ENCODE measurements at regions not wholly inside any gene's neighbourhood (a gene's known extent, or its start where the extent isn't known, plus 50 kb on each side); places are given as distances from the start of the nearest gene placed in this dataset.

- DNase-seq, result no peak
- Mint-ChIP-seq H3K36me3 (ENCODE audit: low read depth) (no peaks in the 10 kb centered on the region), H3K4me1 (ENCODE audit: low read depth) (no peaks in the 10 kb centered on the region), H3K27ac (no peak overlapping the region), H3K9me3 (no peaks in the 10 kb centered on the region), H3K4me3 (no peak overlapping the region), H3K27me3 (no peaks in the 10 kb centered on the region)
Measured at GRCh38 chr20:60974022-60974421, 278.0 kb upstream of the CDH4 start.

DNA sequence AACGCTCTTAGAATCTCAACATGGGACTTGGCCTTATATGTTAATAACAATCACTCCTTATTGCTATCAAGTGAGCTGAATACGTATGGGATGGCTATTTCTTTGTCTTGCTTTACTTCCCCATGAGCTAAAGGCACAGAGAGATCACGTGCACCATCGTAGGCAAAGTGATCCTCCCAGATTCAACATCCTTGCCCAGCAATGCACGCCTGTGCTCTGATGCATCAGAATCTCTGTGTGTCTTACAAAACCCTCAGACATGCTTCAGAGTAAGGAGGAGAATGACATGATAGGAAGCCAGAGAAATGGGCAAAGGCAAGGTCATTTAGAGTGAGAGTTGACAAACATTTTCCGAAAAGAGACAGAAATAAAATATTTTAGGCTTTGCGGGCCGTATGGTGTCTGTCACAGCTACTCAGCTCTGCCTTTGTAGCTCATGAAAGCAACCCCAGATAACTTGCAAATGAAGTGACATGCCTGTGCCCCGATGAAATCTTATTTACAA lies 277.6 kb upstream of the CDH4 start:
- Mint-ChIP-seq H3K36me3 (ENCODE audit: low read depth) (no peaks in the 10 kb centered on the region), H3K9me3 (peaks cover 3% of the 10 kb centered on the region), H3K4me3 (no peak overlapping the region), H3K27me3 (no peaks in the 10 kb centered on the region), H3K27ac (no peak overlapping the region), H3K4me1 (ENCODE audit: low read depth) (no peaks in the 10 kb centered on the region)
- DNase-seq, result no peak

GRCh38 chr20:60976139-60976538 lies 275.9 kb upstream of the CDH4 start:
- no peak overlapping the region for H3K4me3 Mint-ChIP-seq
- H3K4me1 Mint-ChIP-seq (ENCODE audit: low read depth), result no peaks in the 10 kb centered on the region
- H3K27ac Mint-ChIP-seq, result no peak overlapping the region
- H3K36me3 Mint-ChIP-seq (ENCODE audit: low read depth), result no peaks in the 10 kb centered on the region
- DNase-seq, result no peak
- peaks cover 13% of the 10 kb centered on the region for H3K9me3 Mint-ChIP-seq
- no peaks in the 10 kb centered on the region for H3K27me3 Mint-ChIP-seq

GRCh38 chr20:60976913-60977312 lies 275.1 kb upstream of the CDH4 start:
- no peak overlapping the region for H3K27ac Mint-ChIP-seq
- no peak for DNase-seq
- no peaks in the 10 kb centered on the region for H3K36me3 Mint-ChIP-seq (ENCODE audit: low read depth)
- H3K4me1 Mint-ChIP-seq (ENCODE audit: low read depth), result no peaks in the 10 kb centered on the region
- H3K4me3 Mint-ChIP-seq, result no peak overlapping the region
- H3K27me3 Mint-ChIP-seq, result no peaks in the 10 kb centered on the region
- H3K9me3 Mint-ChIP-seq, result peaks cover 13% of the 10 kb centered on the region

DNA sequence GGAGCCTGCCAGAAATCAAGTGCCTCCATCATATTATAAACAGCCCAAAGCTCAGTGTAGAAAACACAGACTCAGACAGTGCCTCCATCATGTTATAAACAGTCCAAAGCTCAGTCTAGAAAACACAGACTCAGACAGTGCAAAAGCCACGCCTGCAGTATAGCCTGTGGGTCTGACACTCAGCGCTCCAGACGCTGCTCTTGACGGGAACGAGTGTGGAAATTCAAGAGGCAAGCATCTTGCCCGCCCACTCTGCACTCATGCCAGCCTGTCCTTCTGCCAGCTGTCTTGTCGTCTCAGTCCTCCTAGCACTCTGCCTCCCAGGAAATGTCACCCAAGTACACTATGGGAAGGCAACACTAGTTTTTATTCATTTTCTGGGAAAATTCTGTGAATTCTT lies 274.2 kb upstream of the CDH4 start:
- DNase-seq, result no peak
- H3K36me3 Mint-ChIP-seq (ENCODE audit: low read depth), result no peaks in the 10 kb centered on the region
- no peak overlapping the region for H3K4me3 Mint-ChIP-seq
- H3K9me3 Mint-ChIP-seq, result peaks cover 13% of the 10 kb centered on the region
- no peak overlapping the region for H3K27ac Mint-ChIP-seq
- no peaks in the 10 kb centered on the region for H3K4me1 Mint-ChIP-seq (ENCODE audit: low read depth)
- no peaks in the 10 kb centered on the region for H3K27me3 Mint-ChIP-seq

DNA sequence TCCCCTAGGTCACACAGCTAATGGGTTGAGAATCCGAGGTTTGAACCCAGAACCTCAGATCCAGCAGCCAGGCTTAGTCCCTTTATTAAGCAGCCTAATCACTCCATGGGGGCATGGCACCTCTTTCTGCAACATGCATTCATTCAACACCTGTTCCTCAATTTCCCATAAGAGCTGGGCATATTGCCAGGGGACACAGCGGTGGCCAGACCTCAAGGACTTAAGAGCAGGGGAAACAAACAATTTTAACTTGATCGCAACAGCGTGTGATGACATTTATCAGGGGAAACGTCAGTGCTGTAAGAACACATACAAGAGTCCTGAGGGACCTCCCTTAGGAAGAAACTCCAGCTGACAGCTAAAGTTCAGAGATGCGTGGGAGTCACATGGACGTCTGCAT lies 267.4 kb upstream of the CDH4 start:
- Mint-ChIP-seq H3K9me3 (peaks cover 9% of the 10 kb centered on the region), H3K4me1 (ENCODE audit: low read depth) (no peaks in the 10 kb centered on the region), H3K4me3 (no peak overlapping the region), H3K27ac (no peak overlapping the region), H3K36me3 (ENCODE audit: low read depth) (no peaks in the 10 kb centered on the region), H3K27me3 (no peaks in the 10 kb centered on the region)
- DNase-seq, result no peak

DNA sequence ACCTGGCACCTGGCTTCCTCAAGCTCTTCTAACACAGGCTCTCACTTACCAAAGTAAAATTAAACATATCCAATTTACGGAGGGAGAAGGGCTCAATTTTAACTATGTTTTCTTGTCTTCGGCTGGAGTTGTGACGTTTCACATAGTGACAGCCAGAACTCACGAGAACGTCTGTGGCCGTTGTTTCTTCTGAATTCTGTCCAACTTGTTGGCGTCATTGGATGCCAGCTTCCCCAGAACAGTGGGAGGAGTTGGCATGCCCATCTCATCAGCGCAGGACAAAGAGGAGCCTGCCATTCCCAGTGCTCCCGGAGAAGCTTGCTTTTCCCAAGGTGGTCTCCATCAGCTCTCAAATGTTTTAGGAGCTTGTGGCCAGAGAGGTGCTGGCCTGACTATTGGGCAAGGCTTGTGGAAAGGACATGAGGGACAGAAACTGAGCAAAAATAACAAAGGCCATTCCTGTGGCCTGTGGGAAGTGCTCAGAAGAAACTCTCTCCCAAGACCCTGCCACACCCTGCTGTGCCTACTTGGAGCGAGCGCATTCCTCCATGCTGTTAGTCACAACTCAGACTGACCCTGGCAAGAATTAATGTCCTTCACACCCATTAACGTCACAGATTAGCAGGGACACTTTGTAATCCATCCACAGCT lies 265.4 kb upstream of the CDH4 start:
- no peak for DNase-seq
- Mint-ChIP-seq H3K27me3 (peaks cover 2% of the 10 kb centered on the region), H3K36me3 (ENCODE audit: low read depth) (no peaks in the 10 kb centered on the region), H3K9me3 (no peaks in the 10 kb centered on the region), H3K4me1 (ENCODE audit: low read depth) (no peaks in the 10 kb centered on the region), H3K4me3 (no peak overlapping the region), H3K27ac (no peak overlapping the region)

DNA sequence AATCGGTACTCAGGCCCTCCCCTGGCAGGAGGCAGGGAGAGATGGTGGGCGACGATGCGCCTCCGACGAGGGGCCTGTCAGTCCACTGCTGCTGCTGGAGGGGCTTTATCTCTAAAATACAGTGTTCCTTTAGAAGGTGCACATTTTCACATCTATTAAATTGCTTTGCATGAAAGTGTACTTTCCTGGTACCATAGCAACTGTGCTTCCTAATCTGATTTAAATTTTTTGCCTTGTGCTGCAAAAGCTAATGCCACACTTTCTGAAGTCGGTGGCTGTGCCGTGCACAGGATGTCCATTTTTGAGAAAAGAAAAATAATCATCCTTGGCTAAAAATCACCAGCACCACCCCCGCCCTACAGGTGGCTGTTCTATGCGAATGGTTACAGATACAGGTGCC lies 262.0 kb upstream of the CDH4 start:
- DNase-seq, result no peak
- Mint-ChIP-seq H3K27ac (no peak overlapping the region), H3K9me3 (no peaks in the 10 kb centered on the region), H3K4me1 (ENCODE audit: low read depth) (no peaks in the 10 kb centered on the region), H3K27me3 (peaks cover 2% of the 10 kb centered on the region), H3K36me3 (ENCODE audit: low read depth) (no peaks in the 10 kb centered on the region), H3K4me3 (no peak overlapping the region)

- peaks cover 2% of the 10 kb centered on the region for H3K27me3 Mint-ChIP-seq
- no peaks in the 10 kb centered on the region for H3K9me3 Mint-ChIP-seq
- H3K36me3 Mint-ChIP-seq (ENCODE audit: low read depth), result no peaks in the 10 kb centered on the region
- no peak overlapping the region for H3K4me3 Mint-ChIP-seq
- no peak for DNase-seq
- no peaks in the 10 kb centered on the region for H3K4me1 Mint-ChIP-seq (ENCODE audit: low read depth)
- H3K27ac Mint-ChIP-seq, result no peak overlapping the region
Measured at GRCh38 chr20:60990643-60991042, 261.4 kb upstream of the CDH4 start.

DNA sequence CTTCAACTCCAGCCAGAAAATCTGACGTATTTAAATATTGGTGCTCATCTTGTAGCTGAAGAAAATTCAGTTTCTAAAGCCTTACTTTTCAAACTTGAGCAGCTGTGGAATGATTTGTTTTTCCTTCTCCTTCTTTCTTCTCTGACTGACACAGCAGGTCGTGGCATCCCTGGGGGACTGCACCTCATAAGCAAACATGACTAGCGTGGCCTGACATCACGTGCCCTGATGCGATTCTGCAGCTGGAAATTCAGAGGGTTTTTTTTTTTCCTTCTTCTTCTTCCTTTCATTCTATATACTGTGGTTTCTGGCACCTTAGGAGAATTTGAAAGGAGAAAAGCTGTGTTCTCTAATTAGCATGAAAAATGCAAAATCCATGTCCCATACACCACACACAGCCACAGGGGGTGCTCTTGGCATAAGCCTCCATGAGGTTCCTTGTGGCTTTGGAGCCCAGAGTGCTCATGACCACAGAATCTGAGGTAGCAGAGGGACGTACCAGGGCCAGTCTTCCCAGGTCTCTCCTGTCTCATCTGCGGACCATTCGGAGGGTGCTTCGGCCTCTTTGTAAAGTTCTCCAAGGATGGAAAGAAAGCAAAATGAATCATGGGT lies 258.5 kb upstream of the CDH4 start:
- H3K4me3 Mint-ChIP-seq, result no peak overlapping the region
- H3K27me3 Mint-ChIP-seq, result peaks cover 2% of the 10 kb centered on the region
- H3K36me3 Mint-ChIP-seq (ENCODE audit: low read depth), result no peaks in the 10 kb centered on the region
- no peak for DNase-seq
- H3K9me3 Mint-ChIP-seq, result no peaks in the 10 kb centered on the region
- no peaks in the 10 kb centered on the region for H3K4me1 Mint-ChIP-seq (ENCODE audit: low read depth)
- H3K27ac Mint-ChIP-seq, result no peak overlapping the region

DNA sequence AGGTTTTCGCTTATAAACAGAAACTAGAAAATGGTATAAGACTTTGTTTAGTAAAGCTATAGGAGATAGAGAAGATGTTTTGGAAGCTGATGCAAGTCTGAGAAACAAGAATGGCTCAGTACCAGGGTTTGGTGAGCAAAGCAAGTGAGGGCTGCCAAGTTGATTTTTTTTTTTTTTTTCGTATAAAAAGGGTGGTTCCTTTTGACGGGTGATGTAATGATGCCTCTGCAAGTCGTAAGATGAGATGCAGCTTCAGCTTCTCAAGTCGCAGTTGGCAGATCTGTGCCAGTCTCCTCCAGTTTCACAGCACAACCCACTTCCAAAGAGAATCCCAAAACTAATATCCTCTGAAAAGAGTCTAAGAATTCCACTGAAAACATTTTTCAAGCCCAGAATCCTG lies 252.8 kb upstream of the CDH4 start:
- H3K9me3 Mint-ChIP-seq, result no peaks in the 10 kb centered on the region
- DNase-seq, result no peak
- no peaks in the 10 kb centered on the region for H3K36me3 Mint-ChIP-seq (ENCODE audit: low read depth)

DNA sequence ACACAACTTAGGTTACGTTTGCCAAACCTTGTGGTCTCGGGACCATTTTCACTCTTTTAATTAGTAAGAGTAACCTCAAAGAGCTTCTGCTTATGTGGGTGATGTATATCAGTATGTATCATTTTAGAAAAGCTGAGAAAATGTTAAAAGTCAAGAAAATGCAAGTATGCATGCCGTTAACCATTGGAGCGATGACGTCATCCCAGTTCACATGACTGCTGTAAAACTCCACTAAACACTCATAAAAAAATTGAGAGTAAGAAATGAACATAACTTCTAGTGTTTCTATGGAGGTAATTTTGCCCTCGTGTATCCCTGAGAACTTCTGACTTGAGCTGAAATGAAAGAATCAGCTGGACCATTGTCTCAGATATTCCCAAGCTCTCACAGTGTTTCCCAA lies 250.0 kb upstream of the CDH4 start:
- Mint-ChIP-seq H3K4me3 (no peak overlapping the region), H3K27ac (no peak overlapping the region), H3K4me1 (ENCODE audit: low read depth) (no peaks in the 10 kb centered on the region)

More for the DNA sequence above, 252.8 kb upstream of the CDH4 start:
- Mint-ChIP-seq H3K27ac (no peak overlapping the region), H3K27me3 (no peaks in the 10 kb centered on the region), H3K4me1 (ENCODE audit: low read depth) (no peaks in the 10 kb centered on the region), H3K4me3 (no peak overlapping the region)

GRCh38 chr20:61014491-61014890 lies 237.6 kb upstream of the CDH4 start:
- Mint-ChIP-seq H3K27ac (no peak overlapping the region), H3K27me3 (peaks cover 4% of the 10 kb centered on the region), H3K36me3 (ENCODE audit: low read depth) (no peaks in the 10 kb centered on the region), H3K4me3 (no peak overlapping the region), H3K9me3 (peaks cover 16% of the 10 kb centered on the region), H3K4me1 (ENCODE audit: low read depth) (no peaks in the 10 kb centered on the region)
- DNase-seq, result no peak

More for the DNA sequence above, 250.0 kb upstream of the CDH4 start:
- H3K36me3 Mint-ChIP-seq (ENCODE audit: low read depth), result no peaks in the 10 kb centered on the region
- H3K27me3 Mint-ChIP-seq, result no peaks in the 10 kb centered on the region
- H3K9me3 Mint-ChIP-seq, result no peaks in the 10 kb centered on the region
- no peak for DNase-seq

DNA sequence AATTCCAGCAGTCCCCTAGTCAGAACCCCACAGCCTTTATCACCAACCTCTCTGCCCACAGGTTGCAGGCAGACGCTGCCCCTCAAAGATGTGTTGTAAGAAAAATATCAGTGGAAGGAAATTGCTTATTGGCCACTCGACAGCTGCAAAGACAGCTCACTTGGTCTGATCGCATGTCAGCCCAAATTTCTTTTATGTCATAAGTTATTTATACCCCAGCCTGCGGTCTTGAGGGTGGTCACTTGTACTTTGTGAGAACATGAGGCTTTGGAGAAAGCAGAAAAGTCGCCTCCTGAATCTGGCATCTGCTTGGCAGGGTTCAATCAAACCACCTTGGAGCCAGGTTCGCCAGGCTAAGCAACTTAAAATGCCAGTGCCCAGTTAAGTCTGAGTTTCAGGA lies 236.5 kb upstream of the CDH4 start:
- peaks cover 4% of the 10 kb centered on the region for H3K27me3 Mint-ChIP-seq
- H3K9me3 Mint-ChIP-seq, result peaks cover 20% of the 10 kb centered on the region
- no peak overlapping the region for H3K27ac Mint-ChIP-seq
- no peak for DNase-seq
- H3K4me1 Mint-ChIP-seq (ENCODE audit: low read depth), result no peaks in the 10 kb centered on the region
- H3K4me3 Mint-ChIP-seq, result no peak overlapping the region
- H3K36me3 Mint-ChIP-seq (ENCODE audit: low read depth), result no peaks in the 10 kb centered on the region

- no peak overlapping the region for H3K4me3 Mint-ChIP-seq
- H3K27ac Mint-ChIP-seq, result no peak overlapping the region
- H3K9me3 Mint-ChIP-seq, result peaks cover 20% of the 10 kb centered on the region
- H3K4me1 Mint-ChIP-seq (ENCODE audit: low read depth), result no peaks in the 10 kb centered on the region
- DNase-seq, result no peak
- peaks cover 4% of the 10 kb centered on the region for H3K27me3 Mint-ChIP-seq
- H3K36me3 Mint-ChIP-seq (ENCODE audit: low read depth), result no peaks in the 10 kb centered on the region
Measured at GRCh38 chr20:61019322-61019721, 232.7 kb upstream of the CDH4 start.
